Left cardiac atrium (tissue), 4 donors: ENCODE measurements at regions not wholly inside any gene's neighbourhood (a gene's known extent, or its start where the extent isn't known, plus 50 kb on each side); places are given as distances from the start of the nearest gene placed in this dataset.
"Not testable (repeated sequence)": the region's sequence is repeated elsewhere in the genome, so short reads cannot be mapped to it uniquely, and the experiment has no call there.

Experiments
- ATAC-seq, 2 donors: fragments of 200-7000 bp; cut with Tn5 transposase; one replicate each; pipeline ENCODE4 v1.9.1; 2020; ENCODE audit warnings: mild to moderate bottlenecking in 2 of 2, moderate library complexity in 2 of 2
- DNase-seq: peaks from one replicate; pipeline ENCODE4 v3.0.0-alpha.2; 2020
- intact Hi-C, 2 donors: fragments of 100-400 bp; cut with DNase I; formaldehyde crosslinking; loops; one replicate each; pipeline versions ENCODE4 v1.14.1 to v1.15.1; 2022 to 2023
- donor health status: DM: no; HTN: yes; CAD: no.
- donor health status: DM: no; HTN: yes; CAD: no; lungs with severe emphysema.
- donor health status: DM: yes; HTN: yes; CAD: no.
- donor health status: Dilated cardiomyopathy.

GRCh38 chr14:106061877-106062500, 535.6 kb downstream of the TMEM121 start:
- peak; percentile 34 for DNase-seq
- intact Hi-C loops, ATAC-seq: not testable (repeated sequence)

- DNase-seq (no peak), ATAC-seq (no peak)
- intact Hi-C loops, result no loop called here
These were observed 536.3 kb downstream of the TMEM121 start for GRCh38 chr14:106062502-106063272.

GRCh38 chr14:106067935-106068334, 541.6 kb downstream of the TMEM121 start:
- ATAC-seq, result no peak
- DNase-seq, result no peak
- intact Hi-C loops, result no loop called here

DNA sequence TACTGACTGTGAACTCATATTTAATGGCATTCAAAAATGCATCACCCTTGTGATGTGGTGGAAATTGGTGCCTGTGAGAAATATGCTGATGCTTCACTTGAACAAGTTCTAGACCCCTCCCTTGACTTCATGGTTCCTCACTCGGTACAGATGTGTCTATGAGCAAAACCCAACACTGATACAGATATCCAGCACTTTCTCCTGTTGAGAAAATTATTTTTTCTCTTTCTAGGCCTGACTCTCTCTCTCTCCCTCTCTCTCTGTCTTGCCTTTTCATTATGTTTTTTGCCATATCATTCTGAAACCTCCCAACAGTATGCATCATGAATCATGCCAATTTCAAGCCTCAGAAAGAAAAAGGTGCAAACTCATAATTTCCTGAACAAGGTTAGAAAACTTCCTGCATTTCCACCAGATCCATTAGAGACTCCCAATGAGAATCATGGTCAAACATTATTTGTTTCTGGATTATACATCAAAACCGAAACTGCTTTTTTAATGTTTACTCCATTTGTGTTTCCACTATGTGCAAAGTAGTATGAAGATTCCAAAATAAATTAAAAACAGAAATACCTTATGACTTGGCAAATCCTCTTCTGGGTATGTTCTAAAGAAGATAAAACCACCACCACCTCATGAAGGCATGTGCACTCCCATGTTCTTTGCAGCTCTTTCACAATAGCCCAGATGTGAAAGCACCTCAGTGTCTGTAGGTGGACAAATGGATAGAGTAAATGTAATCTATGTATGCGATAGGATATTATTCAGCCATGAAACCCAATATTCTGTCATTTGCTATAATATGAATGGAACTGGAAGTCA, 543.6 kb downstream of the TMEM121 start:
- intact Hi-C loops, result no loop called here
- no peak for DNase-seq
- no peak for ATAC-seq

- ATAC-seq (no peak), DNase-seq (no peak)
- intact Hi-C loops, result no loop called here
These were observed 554.5 kb downstream of the TMEM121 start for GRCh38 chr14:106080922-106081321.

GRCh38 chr14:106081721-106082120, 555.3 kb downstream of the TMEM121 start:
- ATAC-seq, DNase-seq, intact Hi-C loops: not testable (repeated sequence)

DNA sequence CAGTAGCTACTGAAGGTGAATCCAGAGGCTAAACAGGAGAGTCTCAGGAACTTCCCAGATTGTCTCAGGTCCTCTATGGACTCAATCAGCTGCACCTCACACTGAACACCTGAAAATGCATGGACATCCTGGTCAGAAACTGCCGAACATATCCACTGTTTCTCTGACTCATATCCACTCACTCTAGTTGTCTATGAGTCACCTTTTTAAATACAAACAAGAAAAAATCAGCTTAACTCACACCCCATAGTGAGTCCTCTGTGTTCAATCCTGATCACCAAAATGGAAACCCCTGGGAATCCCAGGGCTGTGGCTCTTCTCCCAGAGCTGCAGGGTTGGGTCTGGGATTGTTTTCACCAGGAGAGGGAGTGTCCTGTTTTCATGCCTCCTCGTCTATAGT, 556.7 kb downstream of the TMEM121 start:
- intact Hi-C loops, result no loop called here
- DNase-seq (no peak), ATAC-seq (no peak)

GRCh38 chr14:106087837-106088236, 561.5 kb downstream of the TMEM121 start:
- DNase-seq (no peak), ATAC-seq (no peak)
- intact Hi-C loops, result no loop called here

DNA sequence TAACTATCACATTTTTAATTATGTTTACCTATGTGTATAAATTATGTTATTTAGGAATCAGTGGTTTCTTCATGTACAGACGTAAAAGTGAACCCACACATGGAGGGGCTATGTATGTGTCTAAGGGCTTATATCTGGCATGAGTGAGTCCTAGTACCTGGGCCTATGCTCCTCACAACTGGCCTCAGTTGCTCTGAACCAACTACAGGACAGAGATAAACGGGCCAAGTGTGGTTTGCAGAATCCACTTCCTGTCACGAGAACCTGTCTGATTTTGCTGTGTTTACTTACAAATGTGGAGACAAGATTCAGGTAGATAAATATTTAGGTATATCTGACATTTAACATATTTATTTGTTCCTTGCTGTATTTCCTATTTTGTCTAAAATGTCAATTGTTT, 562.5 kb downstream of the TMEM121 start:
- DNase-seq, intact Hi-C loops, ATAC-seq: not testable (repeated sequence)

GRCh38 chr14:106094654-106095189, 568.3 kb downstream of the TMEM121 start:
- intact Hi-C loops, result no loop called here
- ATAC-seq (no peak), DNase-seq (no peak)

DNA sequence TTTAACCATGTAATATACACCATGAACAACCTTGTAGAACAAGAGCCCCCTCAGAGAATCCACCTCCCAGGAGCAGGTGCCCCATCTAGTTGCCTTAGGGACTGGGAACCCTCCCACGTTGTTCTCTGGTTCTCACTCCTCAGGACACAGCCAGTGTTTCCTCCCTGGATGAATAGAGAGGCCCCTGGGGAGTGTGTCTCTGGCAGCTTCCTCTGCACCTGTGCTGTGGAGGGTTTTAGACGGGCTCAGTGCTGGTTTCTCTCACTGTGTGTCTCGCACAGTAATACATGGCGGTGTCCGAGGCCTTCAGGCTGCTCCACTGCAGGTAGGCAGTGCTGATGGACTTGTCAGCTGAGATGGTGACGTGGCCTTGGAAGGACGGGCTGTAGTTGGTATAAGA, 581.3 kb downstream of the TMEM121 start:
- DNase-seq, result no peak
- ATAC-seq, result no peak
- intact Hi-C loops, result no loop called here

DNA sequence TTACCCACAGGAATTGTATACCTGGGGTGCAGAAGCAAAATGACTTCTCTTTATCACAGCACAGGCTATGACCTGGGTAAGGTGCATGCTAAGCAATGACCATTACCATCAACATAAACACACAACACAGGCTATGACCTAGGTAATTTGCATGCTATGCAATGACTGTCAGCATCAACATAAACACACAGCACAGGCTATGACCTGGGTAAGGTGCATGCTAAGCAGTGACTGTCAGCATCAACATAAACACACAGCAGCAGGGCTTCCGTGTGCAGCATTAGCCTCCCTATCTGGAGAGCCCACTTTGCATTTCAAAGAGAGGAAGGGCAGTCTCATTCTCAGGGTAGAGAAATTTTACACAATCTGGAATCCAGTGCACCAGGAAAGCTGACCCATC, 583.0 kb downstream of the TMEM121 start:
- ATAC-seq (no peak), DNase-seq (no peak)
- intact Hi-C loops, result no loop called here

- DNase-seq, result no peak
- ATAC-seq, result no peak
- intact Hi-C loops, result no loop called here
These were observed 589.0 kb downstream of the TMEM121 start for GRCh38 chr14:106115401-106115800.

GRCh38 chr14:106116339-106116930, 590.1 kb downstream of the TMEM121 start:
- intact Hi-C loops, DNase-seq, ATAC-seq: not testable (repeated sequence)

DNA sequence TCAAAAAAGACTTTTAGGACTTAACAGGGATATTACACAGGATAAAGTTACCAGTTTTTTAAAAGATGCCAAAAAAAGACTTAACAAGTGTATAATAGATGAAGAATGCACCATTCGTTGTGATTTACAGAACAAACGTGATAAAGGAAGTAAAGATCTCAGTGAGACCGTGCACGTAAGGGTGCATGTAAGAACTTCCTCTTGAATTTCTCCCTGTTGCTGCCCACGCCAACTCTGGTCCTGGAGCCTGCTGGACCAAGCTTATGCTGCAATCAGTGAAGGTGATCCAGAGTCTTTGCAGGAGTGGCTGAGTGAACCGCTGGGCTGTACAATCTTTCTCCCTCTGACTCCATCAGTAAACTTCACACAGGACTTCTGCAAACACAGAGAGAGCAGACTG, 593.7 kb downstream of the TMEM121 start:
- intact Hi-C loops, result no loop called here
- DNase-seq (no peak), ATAC-seq (no peak)

DNA sequence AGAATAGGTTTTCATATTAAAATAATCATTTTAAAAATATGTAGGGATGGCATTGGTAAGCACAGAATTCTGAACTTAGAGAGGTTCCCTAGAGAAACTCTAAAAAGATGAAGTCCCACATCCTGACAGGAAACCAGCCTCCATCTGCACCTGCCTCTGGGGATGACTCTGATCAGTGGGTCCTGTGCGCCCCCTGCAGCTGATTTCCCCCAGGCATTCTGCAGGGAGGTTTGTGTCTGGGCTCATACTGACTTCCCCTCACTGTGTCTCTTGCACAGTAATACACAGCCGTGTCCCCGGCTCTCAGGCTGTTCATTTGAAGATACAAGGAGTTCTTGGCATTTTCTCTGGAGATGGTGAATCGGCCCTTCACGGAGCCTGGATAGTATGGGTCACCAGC, 602.9 kb downstream of the TMEM121 start:
- intact Hi-C loops, result no loop called here
- ATAC-seq, result no peak
- DNase-seq, result no peak

- ATAC-seq, DNase-seq, intact Hi-C loops: not testable (repeated sequence)
These were observed 603.7 kb downstream of the TMEM121 start for GRCh38 chr14:106129904-106130661.

GRCh38 chr14:106133126-106133525, 606.7 kb downstream of the TMEM121 start:
- ATAC-seq, intact Hi-C loops, DNase-seq: not testable (repeated sequence)

DNA sequence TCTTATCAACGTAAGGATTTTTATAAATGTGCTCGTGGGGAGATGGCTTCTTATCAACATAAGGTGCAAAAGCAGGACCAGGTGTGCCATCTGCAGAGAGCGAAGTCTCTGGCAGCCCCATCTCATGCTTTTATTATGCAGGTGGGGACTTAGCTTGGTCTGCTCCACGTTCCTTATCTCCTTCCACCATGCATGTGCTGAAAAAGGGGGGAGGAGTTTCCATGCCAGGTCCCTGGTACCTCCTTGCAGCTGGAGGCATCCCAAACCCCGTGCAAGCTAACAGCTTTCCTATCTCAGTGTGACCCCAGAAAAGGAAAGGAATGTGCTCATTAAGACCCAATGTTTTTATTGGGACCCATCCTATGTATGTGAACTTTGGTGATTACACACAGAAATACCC, 608.5 kb downstream of the TMEM121 start:
- no peak for ATAC-seq
- no peak for DNase-seq
- intact Hi-C loops, result no loop called here
